ENCODE measurements at regions not wholly inside any gene's neighbourhood (a gene's known extent, or its start where the extent isn't known, plus 50 kb on each side); places are given as distances from the start of the nearest gene placed in this dataset.

DNA sequence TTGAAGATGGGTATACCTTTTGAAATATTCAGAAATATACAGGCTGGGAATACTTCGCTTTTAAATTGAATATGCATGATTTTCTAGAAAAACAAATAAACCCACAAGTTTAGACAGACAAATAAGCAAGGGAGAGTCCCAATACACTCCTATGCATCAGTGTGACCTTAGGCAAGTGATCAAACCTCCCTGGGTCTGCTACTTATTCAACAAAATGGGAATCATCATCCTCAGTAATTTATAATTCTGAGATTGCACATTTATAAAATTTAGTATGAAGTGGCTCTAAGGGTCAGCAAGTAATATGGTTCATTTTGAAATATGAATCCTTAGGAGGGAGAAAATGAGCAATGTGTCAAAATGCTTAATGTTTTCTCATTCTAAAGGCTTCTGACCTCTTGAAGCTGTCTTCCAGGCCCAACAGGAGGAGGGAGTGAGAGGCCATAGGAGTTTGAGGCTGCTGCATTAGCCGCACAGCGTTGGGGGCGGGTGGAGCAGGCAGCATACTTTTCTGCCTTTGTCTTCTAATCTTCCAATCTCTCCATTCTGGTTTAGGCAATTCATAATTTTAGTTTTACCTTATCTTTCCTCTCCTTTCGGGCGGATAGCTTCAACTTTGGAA, 155.1 kb downstream of the TRIB2 start:
- TF ChIP-seq, protein P1, sequence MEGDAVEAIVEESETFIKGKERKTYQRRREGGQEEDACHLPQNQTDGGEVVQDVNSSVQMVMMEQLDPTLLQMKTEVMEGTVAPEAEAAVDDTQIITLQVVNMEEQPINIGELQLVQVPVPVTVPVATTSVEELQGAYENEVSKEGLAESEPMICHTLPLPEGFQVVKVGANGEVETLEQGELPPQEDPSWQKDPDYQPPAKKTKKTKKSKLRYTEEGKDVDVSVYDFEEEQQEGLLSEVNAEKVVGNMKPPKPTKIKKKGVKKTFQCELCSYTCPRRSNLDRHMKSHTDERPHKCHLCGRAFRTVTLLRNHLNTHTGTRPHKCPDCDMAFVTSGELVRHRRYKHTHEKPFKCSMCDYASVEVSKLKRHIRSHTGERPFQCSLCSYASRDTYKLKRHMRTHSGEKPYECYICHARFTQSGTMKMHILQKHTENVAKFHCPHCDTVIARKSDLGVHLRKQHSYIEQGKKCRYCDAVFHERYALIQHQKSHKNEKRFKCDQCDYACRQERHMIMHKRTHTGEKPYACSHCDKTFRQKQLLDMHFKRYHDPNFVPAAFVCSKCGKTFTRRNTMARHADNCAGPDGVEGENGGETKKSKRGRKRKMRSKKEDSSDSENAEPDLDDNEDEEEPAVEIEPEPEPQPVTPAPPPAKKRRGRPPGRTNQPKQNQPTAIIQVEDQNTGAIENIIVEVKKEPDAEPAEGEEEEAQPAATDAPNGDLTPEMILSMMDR (IDR thresholded peaks at IDR 0.05; ENCODE audit: low read depth, low read length): no peak
- no peak for TF ChIP-seq EZH2phosphoT487 (IDR thresholded peaks at IDR 0.05; ENCODE audit: low read depth)

Data from OCI-LY3 (cell line).